Choroid plexus epithelial cell (primary cell): ENCODE measurements at regions not wholly inside any gene's neighbourhood (a gene's known extent, or its start where the extent isn't known, plus 50 kb on each side); places are given as distances from the start of the nearest gene placed in this dataset.

ENCODE experiments used
- DNase-seq: peaks from one replicate; pipeline ENCODE4 v3.0.0-alpha.2; 2010; ENCODE audit warnings: low read depth
- H3K4me3 ChIP-seq: 2 replicates; pipeline ENCODE4 v1.5.1; 2011; ENCODE audit warnings: low read depth, mild to moderate bottlenecking, control low read depth, low read length, moderate library complexity
- TF ChIP-seq, protein P1 (sequence below): conservative IDR thresholded peaks from 2 replicates; pipeline ENCODE4 v1.5.1; 2011; ENCODE audit warnings: low read depth, mild to moderate bottlenecking, control low read depth, inconsistent platforms, low read length, moderate library complexity

GRCh38 chr17:69733171-69734012 is 318.9 kb downstream of the MAP2K6 start:
- DNase-seq = peak; percentile 66

GRCh38 chr17:69734656-69735055 is 320.2 kb downstream of the MAP2K6 start:
- no peak for DNase-seq
- TF ChIP-seq, protein P1, sequence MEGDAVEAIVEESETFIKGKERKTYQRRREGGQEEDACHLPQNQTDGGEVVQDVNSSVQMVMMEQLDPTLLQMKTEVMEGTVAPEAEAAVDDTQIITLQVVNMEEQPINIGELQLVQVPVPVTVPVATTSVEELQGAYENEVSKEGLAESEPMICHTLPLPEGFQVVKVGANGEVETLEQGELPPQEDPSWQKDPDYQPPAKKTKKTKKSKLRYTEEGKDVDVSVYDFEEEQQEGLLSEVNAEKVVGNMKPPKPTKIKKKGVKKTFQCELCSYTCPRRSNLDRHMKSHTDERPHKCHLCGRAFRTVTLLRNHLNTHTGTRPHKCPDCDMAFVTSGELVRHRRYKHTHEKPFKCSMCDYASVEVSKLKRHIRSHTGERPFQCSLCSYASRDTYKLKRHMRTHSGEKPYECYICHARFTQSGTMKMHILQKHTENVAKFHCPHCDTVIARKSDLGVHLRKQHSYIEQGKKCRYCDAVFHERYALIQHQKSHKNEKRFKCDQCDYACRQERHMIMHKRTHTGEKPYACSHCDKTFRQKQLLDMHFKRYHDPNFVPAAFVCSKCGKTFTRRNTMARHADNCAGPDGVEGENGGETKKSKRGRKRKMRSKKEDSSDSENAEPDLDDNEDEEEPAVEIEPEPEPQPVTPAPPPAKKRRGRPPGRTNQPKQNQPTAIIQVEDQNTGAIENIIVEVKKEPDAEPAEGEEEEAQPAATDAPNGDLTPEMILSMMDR = no peak

More at GRCh38 chr17:69733171-69734012, 318.9 kb downstream of the MAP2K6 start:
- no peak overlapping the region for H3K4me3 ChIP-seq
- TF ChIP-seq, protein P1 = no peak

DNA sequence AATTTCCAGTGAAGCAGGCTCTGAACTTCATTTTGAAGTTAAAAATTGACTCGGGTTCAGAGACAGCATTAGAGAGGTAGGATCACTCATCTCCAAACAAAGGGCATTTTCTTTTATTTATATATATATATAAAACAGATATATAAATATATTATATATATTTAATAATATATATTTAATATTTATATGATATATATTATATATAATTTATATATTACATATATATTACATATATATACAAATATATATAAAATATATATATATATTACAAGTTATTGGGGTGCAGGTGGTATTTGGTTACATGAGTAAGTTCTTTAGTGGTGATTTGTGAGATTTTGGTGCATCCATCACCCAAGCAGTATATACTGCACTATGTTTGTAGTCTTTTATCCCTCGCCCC is 320.8 kb downstream of the MAP2K6 start:
- TF ChIP-seq, protein P1 = no peak
- H3K4me3 ChIP-seq = no peak overlapping the region
- no peak for DNase-seq

More at GRCh38 chr17:69734656-69735055, 320.2 kb downstream of the MAP2K6 start:
- no peak overlapping the region for H3K4me3 ChIP-seq

GRCh38 chr17:69743091-69743490 is 328.6 kb downstream of the MAP2K6 start:
- no peak for DNase-seq
- TF ChIP-seq, protein P1 = no peak
- no peak overlapping the region for H3K4me3 ChIP-seq

GRCh38 chr17:69744512-69745070 is 330.1 kb downstream of the MAP2K6 start:
- DNase-seq = no peak
- TF ChIP-seq, protein P1 = no peak
- no peak overlapping the region for H3K4me3 ChIP-seq

DNA sequence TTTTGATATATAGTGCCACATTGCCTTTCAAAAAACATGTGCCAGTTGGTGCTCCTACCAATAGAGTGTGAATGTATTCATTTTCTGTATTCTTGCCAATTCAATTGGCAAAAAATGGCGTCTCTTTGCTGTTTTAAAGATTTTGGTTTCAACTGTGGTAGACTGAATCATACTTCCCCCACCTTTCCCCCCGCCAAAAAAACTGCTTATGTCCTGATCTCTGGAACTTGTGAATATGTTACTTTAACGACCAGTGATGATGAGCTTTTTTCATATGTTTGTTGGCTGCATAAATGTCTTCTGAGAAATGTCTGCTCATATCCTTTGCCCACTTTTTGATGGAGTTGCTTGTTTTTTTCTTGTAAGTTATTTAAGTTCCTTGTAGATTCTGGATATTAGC is 325.1 kb upstream of the KCNJ16 start:
- DNase-seq = no peak
- no peak overlapping the region for H3K4me3 ChIP-seq
- TF ChIP-seq, protein P1 = no peak
